Kidney (tissue), 13 donors: ENCODE measurements at regions not wholly inside any gene's neighbourhood (a gene's known extent, or its start where the extent isn't known, plus 50 kb on each side); places are given as distances from the start of the nearest gene placed in this dataset.

ENCODE experiments used
- DNase-seq, 5 donors: peaks; one replicate each; pipeline ENCODE4 v3.0.0-alpha.2; 2013 to 2020
- FAIRE-seq: peaks from 2 replicates; lab custom pipeline; 2012; peaks lifted over from hg19 to GRCh38; lab: Jason Lieb, UNC
- H3K27ac ChIP-seq, 2 donors: one replicate each; pipeline ENCODE4 v1.7.0; 2013; ENCODE audit warnings: low read depth in 2 of 2, low read length in 2 of 2, inconsistent platforms in 1 of 2
- H3K27me3 ChIP-seq: one replicate; pipeline ENCODE4 v1.7.1; 2013; ENCODE audit warnings: low read length, inconsistent platforms; ENCODE audit not compliant: control insufficient read depth, insufficient read depth
- H3K36me3 ChIP-seq, 3 donors: one replicate each; pipeline versions ENCODE4 v1.7.0 to v1.7.1; 2013; ENCODE audit warnings: low read length in 3 of 3, control low read depth in 1 of 3, inconsistent platforms in 1 of 3; ENCODE audit not compliant: insufficient read depth in 3 of 3, control insufficient read depth in 2 of 3
- H3K4me1 ChIP-seq, 3 donors: one replicate each; pipeline versions ENCODE4 v1.7.0 to v1.7.1; 2013; ENCODE audit warnings: low read length in 3 of 3, inconsistent platforms in 1 of 3, low read depth in 1 of 3; ENCODE audit not compliant: control insufficient read depth in 2 of 3, insufficient read depth in 2 of 3
- H3K4me3 ChIP-seq, 3 donors: one replicate each; pipeline versions ENCODE4 v1.7.0 to v1.8.1; 2013; ENCODE audit warnings: low read length in 3 of 3, control low read depth in 1 of 3, inconsistent platforms in 1 of 3
- H3K9ac ChIP-seq, 3 donors: one replicate each; pipeline versions ENCODE4 v1.7.0 to v1.7.1; 2013; ENCODE audit warnings: low read length in 3 of 3, control low read depth in 1 of 3, inconsistent platforms in 1 of 3
- H3K9me3 ChIP-seq, 3 donors: one replicate each; pipeline versions ENCODE4 v1.7.0 to v1.7.1; 2013; ENCODE audit warnings: low read length in 3 of 3, control low read depth in 1 of 3, inconsistent platforms in 1 of 3; ENCODE audit not compliant: control insufficient read depth in 2 of 3, insufficient read depth in 1 of 3
- CTCF ChIP-seq: IDR thresholded peaks from 3 replicates; pipeline ENCODE4 v1.5.1; 2012; ENCODE audit warnings: mild to moderate bottlenecking, moderate library complexity, borderline replicate concordance; ENCODE audit not compliant: insufficient read depth; ENCODE audit errors: extremely low read depth
- intact Hi-C: fragments of 100-400 bp; cut with DNase I; formaldehyde crosslinking; loops from one replicate; pipeline ENCODE4 v1.11.1; 2022
- donor health status: control.
- donor health status: control.
- donor health status: control.
- donor health status: control.
- donor health status: control.
- donor health status: DM: yes; HTN: yes; CAD: no.
- donor health status: Normal renal cell carcinoma (clear cell type).

- DNase-seq, result no peak
- H3K4me1 ChIP-seq, result no peaks in the 10 kb centered on the region
- intact Hi-C loops, result no loop called here
Observed at GRCh38 chr2:118791483-118791882, 56.0 kb downstream of the EN1 start.

GRCh38 chr2:118786746-118787145 lies 60.7 kb downstream of the EN1 start:
- no peak overlapping the region for H3K9ac ChIP-seq
- H3K4me3 ChIP-seq, result no peak overlapping the region
- H3K9me3 ChIP-seq, result no peaks in the 10 kb centered on the region
- no peaks in the 10 kb centered on the region for H3K36me3 ChIP-seq
- DNase-seq (no peak), FAIRE-seq (no peak)
- no peaks in the 10 kb centered on the region for H3K27me3 ChIP-seq
- H3K27ac ChIP-seq, result no peak overlapping the region
- TF ChIP-seq CTCF, result no peak
- no peaks in the 10 kb centered on the region for H3K4me1 ChIP-seq
- intact Hi-C loops, result no loop called here

More at GRCh38 chr2:118791483-118791882, 56.0 kb downstream of the EN1 start:
- Histone ChIP-seq H3K9me3 (no peaks in the 10 kb centered on the region), H3K36me3 (no peaks in the 10 kb centered on the region), H3K9ac (no peak overlapping the region), H3K27ac (no peak overlapping the region), H3K4me3 (no peak overlapping the region), H3K27me3 (no peaks in the 10 kb centered on the region)
- no peak for TF ChIP-seq CTCF
- no peak for FAIRE-seq

GRCh38 chr2:118784860-118785259 lies 62.6 kb downstream of the EN1 start:
- Histone ChIP-seq H3K27ac (no peak overlapping the region), H3K4me1 (no peaks in the 10 kb centered on the region), H3K27me3 (no peaks in the 10 kb centered on the region), H3K36me3 (no peaks in the 10 kb centered on the region), H3K9ac (no peak overlapping the region), H3K9me3 (no peaks in the 10 kb centered on the region), H3K4me3 (no peak overlapping the region)
- DNase-seq (peak in 3 of 5 donors; percentile 44 to 57 (median 53)), FAIRE-seq (no peak)
- intact Hi-C loops, result no loop called here
- no peak for TF ChIP-seq CTCF

GRCh38 chr2:118779362-118779761 lies 68.1 kb downstream of the EN1 start:
- Histone ChIP-seq H3K36me3 (no peaks in the 10 kb centered on the region), H3K4me1 (peaks cover 0 to 4% (median 0%) of the 10 kb centered on the region in 3 donors), H3K27ac (no peak overlapping the region), H3K27me3 (peaks cover 3% of the 10 kb centered on the region), H3K9me3 (no peaks in the 10 kb centered on the region), H3K9ac (no peak overlapping the region), H3K4me3 (no peak overlapping the region)
- intact Hi-C loops, result no loop called here
- FAIRE-seq, result no peak
- DNase-seq, result no peak
- no peak for TF ChIP-seq CTCF
